HL-60 (cell line): ENCODE measurements at regions not wholly inside any gene's neighbourhood (a gene's known extent, or its start where the extent isn't known, plus 50 kb on each side); places are given as distances from the start of the nearest gene placed in this dataset.

ENCODE experiments used
- DNase-seq, 2 experiments: peaks; one replicate each; pipeline ENCODE4 v3.0.0-alpha.2; 2010 to 2020; ENCODE audit warnings: low read depth in 1 of 2, low spot score in 1 of 2
- H3K27ac ChIP-seq: fragments of 250-450 bp; sonication (Bioruptor Pico); replicated peaks from 2 replicates; pipeline ENCODE4 v1.5.1; 2020; ENCODE audit warnings: mild to moderate bottlenecking, moderate library complexity
- H3K27me3 ChIP-seq: fragments of 250-450 bp; sonication (Bioruptor Pico); 2 replicates; pipeline ENCODE4 v1.5.1; 2021; ENCODE audit warnings: mild to moderate bottlenecking, moderate library complexity; ENCODE audit not compliant: insufficient read depth, poor library complexity, severe bottlenecking
- H3K4me3 ChIP-seq: replicated peaks from 2 replicates; pipeline ENCODE4 v1.5.1; 2011; ENCODE audit warnings: mild to moderate bottlenecking, control low read depth, low read length; ENCODE audit not compliant: insufficient read depth
- GABPA ChIP-seq: IDR thresholded peaks from 2 replicates; pipeline ENCODE4 v1.6.1; 2012; ENCODE audit warnings: low read depth
- POLR2AphosphoS5 ChIP-seq: IDR thresholded peaks from 2 replicates; pipeline ENCODE4 v1.6.1; 2012; ENCODE audit warnings: low read depth
- SPI1 ChIP-seq: IDR thresholded peaks from 2 replicates; pipeline ENCODE4 v1.6.1; 2012; ENCODE audit warnings: low read depth, mild to moderate bottlenecking, borderline replicate concordance
- TF ChIP-seq, protein P1 (sequence below): IDR thresholded peaks from one replicate; pipeline ENCODE4 v1.5.1; 2011; ENCODE audit warnings: low read length, control low read depth, inconsistent platforms; ENCODE audit not compliant: insufficient read depth
- TF ChIP-seq, protein P2 (sequence below): IDR thresholded peaks from 2 replicates; pipeline ENCODE4 v1.6.1; 2012; ENCODE audit warnings: low read depth; ENCODE audit not compliant: insufficient replicate concordance

- Histone ChIP-seq H3K4me3 (no peak overlapping the region), H3K27ac (no peak overlapping the region), H3K27me3 (no peaks in the 10 kb centered on the region)
- TF ChIP-seq, protein P1, sequence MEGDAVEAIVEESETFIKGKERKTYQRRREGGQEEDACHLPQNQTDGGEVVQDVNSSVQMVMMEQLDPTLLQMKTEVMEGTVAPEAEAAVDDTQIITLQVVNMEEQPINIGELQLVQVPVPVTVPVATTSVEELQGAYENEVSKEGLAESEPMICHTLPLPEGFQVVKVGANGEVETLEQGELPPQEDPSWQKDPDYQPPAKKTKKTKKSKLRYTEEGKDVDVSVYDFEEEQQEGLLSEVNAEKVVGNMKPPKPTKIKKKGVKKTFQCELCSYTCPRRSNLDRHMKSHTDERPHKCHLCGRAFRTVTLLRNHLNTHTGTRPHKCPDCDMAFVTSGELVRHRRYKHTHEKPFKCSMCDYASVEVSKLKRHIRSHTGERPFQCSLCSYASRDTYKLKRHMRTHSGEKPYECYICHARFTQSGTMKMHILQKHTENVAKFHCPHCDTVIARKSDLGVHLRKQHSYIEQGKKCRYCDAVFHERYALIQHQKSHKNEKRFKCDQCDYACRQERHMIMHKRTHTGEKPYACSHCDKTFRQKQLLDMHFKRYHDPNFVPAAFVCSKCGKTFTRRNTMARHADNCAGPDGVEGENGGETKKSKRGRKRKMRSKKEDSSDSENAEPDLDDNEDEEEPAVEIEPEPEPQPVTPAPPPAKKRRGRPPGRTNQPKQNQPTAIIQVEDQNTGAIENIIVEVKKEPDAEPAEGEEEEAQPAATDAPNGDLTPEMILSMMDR = no peak
- TF ChIP-seq SPI1 = no peak
- TF ChIP-seq GABPA = no peak
- TF ChIP-seq, protein P2, sequence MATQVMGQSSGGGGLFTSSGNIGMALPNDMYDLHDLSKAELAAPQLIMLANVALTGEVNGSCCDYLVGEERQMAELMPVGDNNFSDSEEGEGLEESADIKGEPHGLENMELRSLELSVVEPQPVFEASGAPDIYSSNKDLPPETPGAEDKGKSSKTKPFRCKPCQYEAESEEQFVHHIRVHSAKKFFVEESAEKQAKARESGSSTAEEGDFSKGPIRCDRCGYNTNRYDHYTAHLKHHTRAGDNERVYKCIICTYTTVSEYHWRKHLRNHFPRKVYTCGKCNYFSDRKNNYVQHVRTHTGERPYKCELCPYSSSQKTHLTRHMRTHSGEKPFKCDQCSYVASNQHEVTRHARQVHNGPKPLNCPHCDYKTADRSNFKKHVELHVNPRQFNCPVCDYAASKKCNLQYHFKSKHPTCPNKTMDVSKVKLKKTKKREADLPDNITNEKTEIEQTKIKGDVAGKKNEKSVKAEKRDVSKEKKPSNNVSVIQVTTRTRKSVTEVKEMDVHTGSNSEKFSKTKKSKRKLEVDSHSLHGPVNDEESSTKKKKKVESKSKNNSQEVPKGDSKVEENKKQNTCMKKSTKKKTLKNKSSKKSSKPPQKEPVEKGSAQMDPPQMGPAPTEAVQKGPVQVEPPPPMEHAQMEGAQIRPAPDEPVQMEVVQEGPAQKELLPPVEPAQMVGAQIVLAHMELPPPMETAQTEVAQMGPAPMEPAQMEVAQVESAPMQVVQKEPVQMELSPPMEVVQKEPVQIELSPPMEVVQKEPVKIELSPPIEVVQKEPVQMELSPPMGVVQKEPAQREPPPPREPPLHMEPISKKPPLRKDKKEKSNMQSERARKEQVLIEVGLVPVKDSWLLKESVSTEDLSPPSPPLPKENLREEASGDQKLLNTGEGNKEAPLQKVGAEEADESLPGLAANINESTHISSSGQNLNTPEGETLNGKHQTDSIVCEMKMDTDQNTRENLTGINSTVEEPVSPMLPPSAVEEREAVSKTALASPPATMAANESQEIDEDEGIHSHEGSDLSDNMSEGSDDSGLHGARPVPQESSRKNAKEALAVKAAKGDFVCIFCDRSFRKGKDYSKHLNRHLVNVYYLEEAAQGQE = no peak
- no peak for TF ChIP-seq POLR2AphosphoS5
- no peak for DNase-seq
Observed at GRCh38 chr3:18533039-18533438, 107.9 kb upstream of the SATB1 start.

DNA sequence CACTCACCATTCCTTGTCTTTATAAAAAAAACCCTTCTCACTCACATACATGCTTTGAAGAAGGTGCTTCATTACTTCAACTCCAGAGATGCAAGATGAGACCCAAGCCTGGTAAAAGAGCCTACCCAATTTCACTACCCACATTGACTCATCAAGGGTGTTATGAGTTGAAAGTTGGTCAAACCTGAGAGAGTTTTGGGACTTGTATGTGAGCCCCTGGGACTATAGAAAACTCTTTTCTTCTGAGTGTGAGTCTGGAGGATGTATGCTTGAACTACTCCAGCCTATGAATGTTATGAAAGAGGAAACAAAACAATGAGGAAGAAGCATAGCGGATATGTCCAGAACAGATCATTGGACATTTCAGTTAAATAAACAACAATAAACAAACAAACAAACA, 106.5 kb upstream of the SATB1 start:
- no peaks in the 10 kb centered on the region for H3K27me3 ChIP-seq
- TF ChIP-seq POLR2AphosphoS5 (no peak), SPI1 (no peak), GABPA (no peak)
- TF ChIP-seq, protein P1 = no peak
- TF ChIP-seq, protein P2 = no peak
- DNase-seq = no peak
- no peak overlapping the region for H3K4me3 ChIP-seq
- H3K27ac ChIP-seq = no peak overlapping the region

GRCh38 chr3:18529631-18530030, 104.5 kb upstream of the SATB1 start:
- no peak overlapping the region for H3K4me3 ChIP-seq
- DNase-seq = no peak
- H3K27ac ChIP-seq = no peak overlapping the region
- no peaks in the 10 kb centered on the region for H3K27me3 ChIP-seq
- TF ChIP-seq POLR2AphosphoS5 = no peak
- TF ChIP-seq SPI1 = no peak
- TF ChIP-seq GABPA = no peak
- TF ChIP-seq, protein P2 = no peak
- TF ChIP-seq, protein P1 = no peak
